ENCODE measurements at regions not wholly inside any gene's neighbourhood (a gene's known extent, or its start where the extent isn't known, plus 50 kb on each side); places are given as distances from the start of the nearest gene placed in this dataset.

- TF ChIP-seq CTCF (IDR thresholded peaks at IDR 0.05) (no peak), POLR2A (IDR thresholded peaks at IDR 0.05) (no peak), EP300 (IDR thresholded peaks at IDR 0.05) (no peak)
Observed at GRCh38 chrX:7201496-7201895, 53.5 kb upstream of the PUDP start.
